Endothelial cell of umbilical vein (primary cell): ENCODE measurements at regions not wholly inside any gene's neighbourhood (a gene's known extent, or its start where the extent isn't known, plus 50 kb on each side); places are given as distances from the start of the nearest gene placed in this dataset.

Source experiments
- BruUV-seq: library from RNA; stranded (reverse); fragments of 400-500 nt; replicated peaks from 2 replicates; lab custom pipeline; 2021; lab: Mats Ljungman, UMichigan
- CTCF ChIA-PET: fragments of 300-600, 350-600 bp; sonication (Branson Sonifier 250); formaldehyde crosslinking; loops from one replicate; lab custom pipeline; 2021; ENCODE audit warnings: antibody characterized with exemption, inconsistent platforms; lab: Charles Lee
- POLR2A ChIA-PET: fragments of 300-600, 350-600 bp; sonication (Branson Sonifier 250); formaldehyde crosslinking; loops from one replicate; lab custom pipeline; 2021; ENCODE audit warnings: antibody characterized with exemption, inconsistent platforms; lab: Charles Lee
- DNase-seq: peaks from one replicate; pipeline ENCODE4 v3.0.0-alpha.2; 2011; ENCODE audit warnings: low read depth, low spot score
- FAIRE-seq: peaks from 2 replicates; lab custom pipeline; 2011; peaks lifted over from hg19 to GRCh38; lab: Jason Lieb, UNC
- H2AFZ ChIP-seq: 2 replicates; pipeline ENCODE4 v1.6.0; 2012; ENCODE audit warnings: low read depth, low read length, control low read depth, inconsistent platforms
- H3K27ac ChIP-seq: 2 replicates; pipeline ENCODE4 v1.5.1; 2011; ENCODE audit warnings: low read depth, mild to moderate bottlenecking, control low read depth, low read length, moderate library complexity; ENCODE audit not compliant: insufficient read depth
- H3K27me3 ChIP-seq, 2 experiments: 2 replicates each; pipeline versions ENCODE4 v1.6.0 to v1.6.1; 2011; ENCODE audit warnings: low read length in 2 of 2, mixed read lengths in 1 of 2; ENCODE audit not compliant: control insufficient read depth in 2 of 2, insufficient read depth in 2 of 2
- H3K36me3 ChIP-seq, 2 experiments: 2 replicates in 1 of 2; 3 replicates in 1 of 2; pipeline ENCODE4 v1.5.1; 2011; ENCODE audit warnings: low read length in 2 of 2, mild to moderate bottlenecking in 1 of 2, moderate library complexity in 1 of 2; ENCODE audit not compliant: control insufficient read depth in 2 of 2, insufficient read depth in 2 of 2; ENCODE audit errors: extremely low read depth in 1 of 2
- H3K4me1 ChIP-seq: 3 replicates; pipeline ENCODE4 v1.5.1; 2011; ENCODE audit warnings: mild to moderate bottlenecking, low read length; ENCODE audit not compliant: control insufficient read depth, insufficient read depth; ENCODE audit errors: extremely low read depth
- H3K4me2 ChIP-seq: 2 replicates; pipeline ENCODE4 v1.6.1; 2011; ENCODE audit warnings: low read length, control low read depth, mixed read lengths; ENCODE audit not compliant: insufficient read depth
- H3K4me3 ChIP-seq, 3 experiments: fragments of 200-600 bp in 1 of 3; sonication (generic), shearing (Covaris generic) in 1 of 3; replicated peaks in 1 of 3; 2 replicates each; pipeline ENCODE4 v1.5.1; 2011 to 2016; ENCODE audit warnings: control low read depth in 3 of 3, low read length in 3 of 3, mild to moderate bottlenecking in 2 of 3, inconsistent platforms in 1 of 3, low read depth in 1 of 3, moderate library complexity in 1 of 3; ENCODE audit not compliant: insufficient read depth in 1 of 3
- H3K79me2 ChIP-seq: 2 replicates; pipeline ENCODE4 v1.6.0; 2012; ENCODE audit warnings: low read length, inconsistent platforms; ENCODE audit not compliant: control insufficient read depth, insufficient read depth
- H3K9ac ChIP-seq: replicated peaks from 2 replicates; pipeline ENCODE3; 2011; ENCODE audit warnings: low read length, control low read depth; ENCODE audit not compliant: insufficient read depth; ENCODE audit errors: extremely low read depth
- H3K9me1 ChIP-seq: replicated peaks from 3 replicates; pipeline ENCODE4 v1.6.0; 2011; ENCODE audit warnings: mild to moderate bottlenecking, low read length; ENCODE audit not compliant: control insufficient read depth, insufficient read depth; ENCODE audit errors: extremely low read depth
- H3K9me3 ChIP-seq: replicated peaks from 2 replicates; pipeline ENCODE4 v1.5.1; 2012; ENCODE audit warnings: low read length, inconsistent platforms; ENCODE audit not compliant: control insufficient read depth, insufficient read depth
- H4K20me1 ChIP-seq: replicated peaks from 2 replicates; pipeline ENCODE3; 2011; ENCODE audit warnings: mild to moderate bottlenecking, low read length; ENCODE audit not compliant: control insufficient read depth, insufficient read depth; ENCODE audit errors: extremely low read depth
- CTCF ChIP-seq, 2 donors: IDR thresholded peaks; 1 replicate in 1 of 2; 2 replicates in 1 of 2; pipeline ENCODE4 v1.5.1; 2011; ENCODE audit warnings: low read length in 2 of 2, mild to moderate bottlenecking in 2 of 2, moderate library complexity in 2 of 2, control low read depth in 1 of 2, inconsistent platforms in 1 of 2, low read depth in 1 of 2; ENCODE audit not compliant: insufficient read depth in 1 of 2; ENCODE audit errors: extremely low read depth in 1 of 2
- EZH2 ChIP-seq: IDR thresholded peaks from 2 replicates; pipeline ENCODE4 v1.6.1; 2012; ENCODE audit warnings: borderline replicate concordance, low read depth, mild to moderate bottlenecking, moderate library complexity, low read length, inconsistent platforms; ENCODE audit not compliant: severe bottlenecking
- FOS ChIP-seq: IDR thresholded peaks from 2 replicates; pipeline ENCODE4 v1.6.1; 2011; ENCODE audit warnings: mild to moderate bottlenecking, low read length, moderate library complexity, borderline replicate concordance; ENCODE audit not compliant: insufficient read depth
- GATA2 ChIP-seq: IDR thresholded peaks from 2 replicates; pipeline ENCODE4 v1.7.0; 2011; ENCODE audit warnings: low read depth, mild to moderate bottlenecking, moderate library complexity, mixed read lengths, low read length; ENCODE audit not compliant: insufficient read length, insufficient read depth
- JUN ChIP-seq: IDR thresholded peaks from 2 replicates; pipeline ENCODE4 v1.6.1; 2011; ENCODE audit warnings: borderline replicate concordance, low read depth; ENCODE audit not compliant: insufficient read length, insufficient read depth
- MAX ChIP-seq: IDR thresholded peaks from 2 replicates; pipeline ENCODE4 v1.6.1; 2011; ENCODE audit not compliant: insufficient read depth, insufficient read length
- MYC ChIP-seq: IDR thresholded peaks from one replicate; pipeline ENCODE4 v1.6.1; 2011; ENCODE audit warnings: mild to moderate bottlenecking, low read depth, low read length
- POLR2A ChIP-seq: IDR thresholded peaks from 2 replicates; pipeline ENCODE4 v1.6.1; 2012; ENCODE audit warnings: low read depth, mild to moderate bottlenecking, control low read depth, low read length
- POLR2AphosphoS5 ChIP-seq: IDR thresholded peaks from 2 replicates; pipeline ENCODE4 v1.6.1; 2012; ENCODE audit warnings: low read depth, mild to moderate bottlenecking, control low read depth, low read length, moderate library complexity; ENCODE audit not compliant: insufficient read depth
- dilution Hi-C: fragments of 300-500 bp; cut with MboI; formaldehyde crosslinking; loops from one replicate; pipeline ENCODE4 v1.15.0; 2019; ENCODE audit warnings: low sequenced_read_pairs; ENCODE audit not compliant: extremely low pct_ligation_motif_present
- intact Hi-C: fragments of 100-400 bp; cut with micrococcal nuclease; formaldehyde crosslinking; loops from one replicate; pipeline ENCODE4 v1.10.0; 2022

GRCh38 chr3:74145277-74145676 is 469.2 kb downstream of the CNTN3 start:
- intact Hi-C loops = no loop called here
- POLR2A ChIA-PET = no interaction called here
- no TSS peak for BruUV-seq

More at GRCh38 chr3:74145277-74145676, 469.2 kb downstream of the CNTN3 start:
- no peak overlapping the region for H3K4me2 ChIP-seq
- no peak overlapping the region for H3K27ac ChIP-seq
- H3K27me3 ChIP-seq = no peaks in the 10 kb centered on the region
- H3K9me3 ChIP-seq = peaks cover 2% of the 10 kb centered on the region
- H3K4me3 ChIP-seq = no peak overlapping the region
- H3K79me2 ChIP-seq = no peaks in the 10 kb centered on the region
- H3K9me1 ChIP-seq = no peaks in the 10 kb centered on the region
- H2AFZ ChIP-seq = no peak overlapping the region
- dilution Hi-C loops = no loop called here
- H3K36me3 ChIP-seq = no peaks in the 10 kb centered on the region
- no peaks in the 10 kb centered on the region for H4K20me1 ChIP-seq
- CTCF ChIA-PET = interaction anchor here (0.7 kb wide), 1 partner anchor 15 kb away, joined by 3 read pairs; no protein-coding TSS in a partner anchor
- TF ChIP-seq FOS (no peak), CTCF (IDR thresholded peaks at IDR 0.05; ENCODE audit: extremely low read depth in 1 of 2, insufficient read depth in 1 of 2, low read depth in 1 of 2, low read length in 2 of 2) (no peak), JUN (no peak), EZH2 (no peak), MAX (no peak), POLR2AphosphoS5 (no peak), POLR2A (no peak), GATA2 (no peak), MYC (no peak)
- no peak overlapping the region for H3K9ac ChIP-seq
- FAIRE-seq (no peak), DNase-seq (no peak)
- H3K4me1 ChIP-seq = no peaks in the 10 kb centered on the region
